GM12892 (cell line): ENCODE measurements at regions not wholly inside any gene's neighbourhood (a gene's known extent, or its start where the extent isn't known, plus 50 kb on each side); places are given as distances from the start of the nearest gene placed in this dataset.

Source experiments
- DNase-seq: peaks from one replicate; pipeline ENCODE4 v3.0.0; 2011; ENCODE audit not compliant: insufficient read length
- FAIRE-seq: peaks from 2 replicates; lab custom pipeline; 2011; peaks lifted over from hg19 to GRCh38; lab: Jason Lieb, UNC
- POLR2A ChIP-seq: IDR thresholded peaks from 2 replicates; pipeline ENCODE4 v1.6.1; 2011; ENCODE audit warnings: low read depth, low read length, control low read depth
- POLR2AphosphoS5 ChIP-seq: IDR thresholded peaks from 2 replicates; pipeline ENCODE4 v1.6.1; 2011; ENCODE audit warnings: low read depth, low read length, control low read depth
- TAF1 ChIP-seq: IDR thresholded peaks from 2 replicates; pipeline ENCODE4 v1.6.1; 2011; ENCODE audit warnings: low read depth, mild to moderate bottlenecking, control low read depth, low read length, borderline replicate concordance

DNA sequence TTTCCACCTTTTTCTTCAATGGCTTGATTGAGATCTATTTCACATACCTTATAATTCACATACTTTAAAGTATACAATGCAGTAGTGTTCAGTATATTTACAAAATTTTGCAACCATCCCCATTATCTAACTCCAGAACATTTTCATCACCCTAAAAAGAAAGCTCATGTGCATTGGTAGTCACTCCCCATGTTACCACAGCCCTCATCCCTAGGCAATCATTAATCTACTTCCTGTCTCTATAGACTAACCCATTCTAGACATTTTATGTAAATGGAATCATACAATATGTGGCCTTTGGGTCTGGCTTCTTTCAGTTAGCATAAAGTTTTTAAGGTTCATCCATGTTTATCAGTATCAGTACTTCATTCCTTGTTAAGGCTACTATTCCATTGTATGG, 214.2 kb downstream of the WDR11 start:
- no peak for TF ChIP-seq POLR2A
- no peak for TF ChIP-seq POLR2AphosphoS5
- no peak for TF ChIP-seq TAF1
- no peak for FAIRE-seq
- DNase-seq = no peak

DNA sequence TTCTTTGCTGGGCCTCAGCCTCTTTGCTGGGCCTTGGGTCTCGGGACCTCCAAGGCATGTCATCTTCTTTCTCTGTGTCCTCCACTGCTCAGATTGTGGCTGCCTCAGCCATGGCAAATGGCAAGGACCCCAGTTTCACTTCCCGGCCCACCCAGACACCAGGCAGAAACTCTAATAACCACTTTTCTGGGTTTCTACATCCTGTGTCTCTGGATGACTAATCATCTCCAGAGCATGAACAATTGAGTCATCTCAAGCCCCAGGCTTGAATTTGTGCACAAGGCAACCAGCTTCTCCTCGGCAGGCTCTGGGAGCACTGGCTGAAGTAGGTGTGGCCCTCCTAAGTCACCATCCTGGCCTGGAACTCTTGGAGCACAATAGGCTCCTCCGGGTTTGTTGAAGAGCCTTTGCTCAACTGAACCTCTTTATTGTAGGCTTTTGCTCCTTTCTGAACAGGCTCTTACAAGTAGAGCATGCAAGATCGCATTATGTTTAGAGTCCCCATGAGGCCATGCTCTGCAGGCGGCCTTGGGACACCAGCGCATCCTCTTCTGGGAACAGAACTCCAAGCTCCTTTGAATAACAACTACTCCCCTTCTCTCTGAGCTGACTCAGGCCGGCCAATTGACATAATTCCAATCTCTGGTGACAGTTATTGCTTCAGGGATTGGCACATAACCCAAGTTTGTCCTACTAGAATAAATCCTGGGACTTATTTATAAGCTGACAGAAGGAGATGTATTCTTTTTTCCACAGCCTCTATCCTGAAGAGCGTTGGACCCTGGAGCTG, 218.1 kb downstream of the WDR11 start:
- FAIRE-seq = no peak
- DNase-seq = peak; percentile 16
- no peak for TF ChIP-seq POLR2AphosphoS5
- no peak for TF ChIP-seq TAF1
- TF ChIP-seq POLR2A = no peak

DNA sequence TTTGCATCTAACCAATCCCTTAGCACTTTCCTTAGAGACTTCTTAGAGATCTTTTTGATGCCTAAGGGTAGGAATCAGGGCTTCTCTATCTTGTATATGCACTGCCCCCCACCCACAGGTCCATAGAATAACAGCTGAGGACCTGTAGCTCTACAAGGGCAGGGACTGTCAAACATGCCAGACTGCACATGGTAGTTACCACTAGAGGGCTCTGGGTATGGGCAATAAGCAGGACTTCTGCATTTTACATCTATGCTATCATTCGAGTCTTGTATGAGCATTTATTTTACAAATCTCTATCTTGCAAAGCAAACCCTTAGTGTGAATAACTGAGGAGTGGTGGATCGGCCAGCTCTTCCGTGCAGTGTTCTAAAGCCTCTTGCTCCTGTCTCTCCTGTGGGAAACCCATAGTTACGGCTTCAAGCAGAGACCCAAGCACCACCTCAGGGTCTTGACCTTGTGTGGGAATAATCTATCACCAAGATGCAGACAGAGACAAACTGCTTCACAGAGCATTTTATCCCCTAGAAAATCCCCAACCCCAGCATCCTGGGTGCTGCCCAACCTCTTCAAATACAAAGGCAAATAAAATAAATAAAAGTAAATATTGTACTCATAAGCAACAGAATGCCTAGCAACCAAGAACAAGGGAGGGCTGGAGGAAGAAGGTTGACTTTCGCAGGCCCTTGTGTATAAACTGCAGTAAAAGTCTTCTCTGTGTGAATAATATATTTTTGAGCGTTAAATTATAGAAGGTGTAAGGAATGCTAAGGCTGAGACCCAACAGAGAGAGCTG, 219.3 kb downstream of the WDR11 start:
- TF ChIP-seq POLR2AphosphoS5 = no peak
- no peak for TF ChIP-seq TAF1
- TF ChIP-seq POLR2A = no peak
- no peak for DNase-seq
- no peak for FAIRE-seq

DNA sequence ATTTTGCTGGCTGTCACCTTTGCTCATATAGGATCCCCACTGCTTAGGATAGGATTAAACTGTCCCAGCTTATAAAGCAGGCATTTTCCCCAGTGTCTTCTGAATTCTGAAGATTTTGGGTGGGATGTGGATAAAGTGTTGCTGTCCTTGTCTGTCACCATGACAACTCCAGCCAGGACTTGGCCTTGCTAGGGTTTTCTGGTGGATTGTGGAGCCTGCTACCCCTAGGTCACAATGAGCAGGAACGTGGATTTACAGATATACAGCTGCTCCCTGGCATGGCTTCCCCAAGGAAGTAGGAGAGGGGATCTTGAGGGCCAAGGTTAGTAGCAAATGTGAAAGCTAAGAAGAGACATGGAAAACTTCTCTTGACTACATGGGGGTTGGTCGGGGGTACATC, 220.7 kb downstream of the WDR11 start:
- no peak for FAIRE-seq
- DNase-seq = no peak
- no peak for TF ChIP-seq TAF1
- no peak for TF ChIP-seq POLR2A
- no peak for TF ChIP-seq POLR2AphosphoS5

DNA sequence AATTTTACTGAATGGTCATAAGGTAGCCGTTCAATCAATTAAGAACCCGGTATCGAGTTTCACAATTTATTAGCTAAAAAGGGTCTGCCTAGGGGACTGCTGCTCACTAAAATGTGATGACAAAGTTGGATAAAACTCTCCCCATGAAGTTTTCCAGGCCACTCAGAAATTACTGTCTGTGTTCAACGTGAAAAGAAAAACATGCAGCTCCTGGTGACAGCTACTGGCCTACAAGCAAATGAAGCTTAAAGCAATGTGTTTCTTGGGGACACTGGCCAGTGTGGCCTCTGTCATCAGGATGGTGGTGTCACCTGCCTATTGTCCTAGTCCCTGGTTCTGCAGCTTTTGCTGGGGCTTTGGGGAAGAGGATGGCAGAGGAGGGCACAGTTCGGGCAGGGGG, 222.6 kb downstream of the WDR11 start:
- DNase-seq (no peak), FAIRE-seq (no peak)
- TF ChIP-seq POLR2A (no peak), TAF1 (no peak), POLR2AphosphoS5 (no peak)

DNA sequence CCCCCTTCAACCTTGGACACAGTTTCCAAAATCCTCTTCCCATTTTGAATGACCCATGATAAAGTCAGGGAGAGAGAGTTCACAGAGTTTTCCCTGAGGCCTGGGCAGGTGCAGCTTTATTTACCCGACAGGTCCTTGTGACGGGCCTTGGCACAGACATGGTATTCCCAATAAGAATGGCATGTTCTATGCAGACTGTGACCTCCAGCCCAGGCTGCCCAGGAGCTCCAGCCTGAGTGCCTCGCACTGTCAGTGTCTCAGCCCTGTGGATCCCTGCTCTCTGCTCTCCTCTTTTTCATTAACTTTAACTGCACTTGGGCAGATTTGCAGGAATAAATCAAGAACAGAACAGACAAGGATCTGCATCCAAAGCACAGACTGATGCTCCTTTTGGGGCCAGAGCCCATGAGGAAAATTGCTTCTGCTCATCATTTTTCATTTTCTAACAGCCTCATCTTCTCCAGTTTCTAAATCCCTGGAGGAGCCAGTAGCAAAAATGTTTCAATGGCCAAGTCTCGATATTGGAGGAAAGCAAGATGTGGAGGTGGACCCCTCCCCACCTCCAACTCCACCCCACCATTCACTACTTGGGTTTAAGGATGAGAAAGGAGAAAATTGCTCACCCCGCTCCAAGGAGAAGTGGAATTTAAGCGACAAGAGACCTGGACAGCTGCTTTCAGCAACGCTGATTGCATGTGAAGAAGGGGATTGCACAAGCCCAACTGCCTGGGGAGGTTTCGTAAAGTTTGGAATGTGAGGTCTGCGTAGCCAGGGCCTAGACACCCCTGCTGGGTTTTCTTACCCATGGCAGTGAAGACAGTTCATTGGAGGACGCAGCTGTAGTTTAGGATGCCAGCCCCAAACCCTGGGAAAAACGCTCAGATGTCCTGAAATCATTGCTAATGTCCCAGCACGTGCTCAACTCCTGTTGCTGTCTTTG, 225.9 kb downstream of the WDR11 start:
- TF ChIP-seq POLR2A (no peak), POLR2AphosphoS5 (no peak), TAF1 (no peak)
- no peak for DNase-seq
- FAIRE-seq = no peak

DNA sequence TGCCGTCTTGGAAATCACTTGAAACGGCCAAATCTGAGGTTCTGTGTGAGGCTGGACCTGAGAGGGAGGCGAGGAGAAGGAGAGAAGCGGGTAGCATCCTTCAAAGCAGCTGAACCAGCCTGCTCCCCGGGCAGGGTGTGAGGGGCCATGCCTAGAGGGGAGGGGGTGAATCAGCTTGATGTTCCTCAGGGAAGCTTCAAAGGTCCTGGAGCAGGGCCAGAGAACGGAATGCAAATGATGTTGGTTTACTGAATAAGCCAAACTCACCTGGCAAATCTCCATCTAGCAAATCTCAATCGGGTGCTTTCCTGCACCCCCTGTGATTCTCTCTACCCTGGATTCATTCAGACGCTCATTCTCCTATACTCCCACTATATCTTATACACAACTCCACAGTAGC, 226.9 kb downstream of the WDR11 start:
- FAIRE-seq = no peak
- TF ChIP-seq POLR2AphosphoS5 = no peak
- no peak for TF ChIP-seq TAF1
- no peak for TF ChIP-seq POLR2A
- no peak for DNase-seq

DNA sequence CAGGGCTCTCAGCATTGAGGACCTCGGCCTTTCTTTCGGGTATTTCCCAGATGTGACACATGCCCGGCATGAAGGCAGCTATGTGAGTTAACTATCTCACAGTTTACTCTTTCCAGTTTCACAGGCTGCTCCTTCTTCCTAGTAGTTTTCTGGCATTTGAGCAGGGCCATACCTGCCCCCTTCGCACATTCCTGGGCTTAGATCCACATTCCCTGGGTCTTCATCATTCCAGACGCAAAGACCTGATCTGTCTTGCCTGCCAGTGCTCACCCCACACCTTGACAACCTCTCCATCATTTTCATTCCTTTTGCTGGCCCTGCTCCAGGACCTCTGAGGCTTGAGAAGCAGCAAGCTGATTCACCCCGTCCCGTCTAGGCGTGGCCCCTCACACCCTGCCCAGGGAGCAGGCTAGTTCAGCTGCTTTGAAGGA, 227.5 kb downstream of the WDR11 start:
- FAIRE-seq (no peak), DNase-seq (no peak)
- TF ChIP-seq TAF1 (no peak), POLR2A (no peak), POLR2AphosphoS5 (no peak)

DNA sequence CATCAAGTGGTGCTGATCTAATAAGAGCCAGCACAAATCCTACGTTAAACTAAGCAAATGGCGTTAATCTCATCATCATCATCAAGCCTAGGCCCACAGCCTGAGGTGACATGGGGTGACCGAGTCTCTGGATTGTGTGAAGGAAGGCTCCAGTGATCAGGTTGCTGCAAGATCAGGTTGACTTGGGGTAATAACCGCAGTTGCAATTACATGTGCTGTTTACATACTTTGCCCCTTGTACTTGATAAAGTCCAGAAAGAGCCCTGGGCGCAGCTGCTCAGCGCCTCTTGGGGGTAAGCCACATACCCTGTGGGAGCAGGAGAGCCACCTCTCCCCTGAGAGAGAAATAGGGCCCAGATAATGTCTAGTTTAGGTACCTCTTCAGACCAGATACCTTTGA, 228.1 kb downstream of the WDR11 start:
- no peak for FAIRE-seq
- no peak for TF ChIP-seq TAF1
- no peak for DNase-seq

DNA sequence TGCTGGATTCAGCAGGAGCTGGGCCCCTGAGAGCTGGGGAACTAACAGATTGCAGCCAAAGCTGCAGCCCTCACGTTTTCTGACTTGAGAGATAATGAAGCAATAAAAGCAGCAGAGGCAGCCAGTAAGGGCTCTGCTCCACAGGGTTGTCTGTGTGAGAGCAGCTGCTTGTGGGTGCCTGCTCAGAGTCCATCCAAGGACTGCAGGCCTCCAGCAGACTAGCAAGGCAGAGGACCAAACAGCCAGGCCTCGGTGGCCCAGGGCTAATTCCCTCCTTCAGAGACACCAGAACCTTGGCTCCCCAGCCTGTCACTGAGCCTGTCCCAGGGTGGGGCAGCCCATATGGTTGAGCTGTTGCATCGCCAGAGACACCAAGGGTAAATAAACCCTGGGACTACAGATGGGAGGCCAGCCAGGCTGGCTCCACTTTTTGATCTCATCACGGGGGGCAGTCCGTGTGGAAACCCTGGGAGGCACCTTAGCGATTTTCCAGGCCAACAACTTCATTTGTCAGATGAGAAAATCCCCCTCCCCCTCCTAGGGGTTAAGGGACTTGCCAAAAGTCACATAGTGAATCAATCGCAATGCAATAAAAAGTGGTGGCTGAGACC, 229.2 kb downstream of the WDR11 start:
- no peak for TF ChIP-seq POLR2AphosphoS5
- no peak for FAIRE-seq
- no peak for DNase-seq

DNA sequence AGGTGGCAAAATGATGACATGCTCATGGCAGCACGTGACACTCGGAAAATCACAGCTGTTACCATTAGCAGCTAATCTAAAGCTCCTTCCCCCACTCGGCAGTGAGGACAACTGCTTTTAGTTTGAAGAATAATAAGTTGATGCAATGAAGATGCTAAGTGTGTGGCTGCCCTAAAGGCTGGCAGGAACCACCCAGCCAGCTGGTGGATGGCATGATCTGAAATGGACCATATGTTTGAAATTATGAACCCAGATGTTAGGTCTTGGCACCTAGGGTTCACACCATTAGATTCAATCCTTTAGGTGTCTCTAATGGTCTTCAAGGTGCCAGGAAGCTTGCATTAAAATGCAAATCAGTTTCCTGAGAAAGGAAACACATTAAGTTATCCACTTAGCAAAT, 230.1 kb downstream of the WDR11 start:
- no peak for FAIRE-seq
- DNase-seq = no peak
- no peak for TF ChIP-seq POLR2AphosphoS5
- no peak for TF ChIP-seq TAF1
- no peak for TF ChIP-seq POLR2A

DNA sequence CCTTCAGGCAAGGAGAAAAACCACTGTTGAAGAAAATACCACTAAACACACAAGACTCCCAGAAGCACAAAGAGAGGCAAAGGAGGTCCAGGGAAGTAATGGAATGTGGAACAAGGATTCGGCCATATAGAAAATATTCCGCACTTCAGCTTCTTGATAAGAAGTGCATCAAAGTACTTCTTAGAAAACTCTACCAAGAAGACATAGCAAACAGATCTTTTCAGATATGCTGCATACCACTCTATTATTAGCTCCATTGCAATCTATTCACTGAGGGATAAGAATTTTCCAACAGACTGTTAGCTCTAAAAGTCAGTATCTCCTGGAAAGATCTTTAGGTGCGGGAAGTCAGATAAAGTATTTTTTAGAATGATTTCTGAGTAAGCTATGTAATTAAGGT, 231.8 kb downstream of the WDR11 start:
- FAIRE-seq (no peak), DNase-seq (no peak)
- no peak for TF ChIP-seq POLR2AphosphoS5
- no peak for TF ChIP-seq POLR2A
- no peak for TF ChIP-seq TAF1
